H9 (cell line): ENCODE measurements at regions not wholly inside any gene's neighbourhood (a gene's known extent, or its start where the extent isn't known, plus 50 kb on each side); places are given as distances from the start of the nearest gene placed in this dataset.
A peak's percentile ranks its signal among the peaks of the same experiment; 100 is the strongest.

Experiments used
- DNase-seq: peaks from one replicate; pipeline ENCODE4 v3.0.0-alpha.2; 2017
- H2AFZ ChIP-seq: one replicate; pipeline ENCODE4 v1.6.1; 2013; ENCODE audit warnings: mild to moderate bottlenecking, low read length, control low read depth, moderate library complexity
- H2AK5ac ChIP-seq: 2 replicates; pipeline ENCODE4 v1.6.1; 2013; ENCODE audit warnings: low read length, control low read depth, mixed read lengths; ENCODE audit not compliant: insufficient read length
- H2BK120ac ChIP-seq: one replicate; pipeline ENCODE4 v1.6.1; 2013; ENCODE audit warnings: low read depth, mild to moderate bottlenecking, low read length, control low read depth, inconsistent platforms; ENCODE audit not compliant: poor library complexity, severe bottlenecking
- H2BK12ac ChIP-seq: 2 replicates; pipeline ENCODE4 v1.6.1; 2013; ENCODE audit warnings: low read length, control low read depth, mixed read lengths, low read depth; ENCODE audit not compliant: insufficient read length
- H2BK15ac ChIP-seq: 2 replicates; pipeline ENCODE4 v1.6.1; 2013; ENCODE audit warnings: low read depth, low read length, control low read depth
- H2BK20ac ChIP-seq: one replicate; pipeline ENCODE4 v1.6.1; 2013; ENCODE audit warnings: low read depth, mild to moderate bottlenecking, low read length, control low read depth, inconsistent platforms; ENCODE audit not compliant: poor library complexity, severe bottlenecking
- H2BK5ac ChIP-seq: 2 replicates; pipeline ENCODE4 v1.6.1; 2013; ENCODE audit warnings: low read length, control low read depth, mixed read lengths; ENCODE audit not compliant: insufficient read length
- H3K14ac ChIP-seq: 2 replicates; pipeline ENCODE4 v1.6.1; 2013; ENCODE audit warnings: low read length, control low read depth; ENCODE audit not compliant: insufficient read depth
- H3K18ac ChIP-seq: 2 replicates; pipeline ENCODE4 v1.6.1; 2013; ENCODE audit warnings: low read depth, mild to moderate bottlenecking, mixed read lengths, low read length, control low read depth; ENCODE audit not compliant: insufficient read length
- H3K23ac ChIP-seq: 2 replicates; pipeline ENCODE4 v1.6.1; 2013; ENCODE audit warnings: low read length, control low read depth, mixed read lengths, low read depth; ENCODE audit not compliant: insufficient read length
- H3K23me2 ChIP-seq: 2 replicates; pipeline ENCODE4 v1.6.1; 2013; ENCODE audit warnings: low read depth, mild to moderate bottlenecking, mixed read lengths, low read length, control low read depth; ENCODE audit not compliant: insufficient read length, poor library complexity, severe bottlenecking
- H3K27ac ChIP-seq: 2 replicates; pipeline ENCODE4 v1.5.1; 2013; ENCODE audit warnings: low read length, control low read depth, mixed read lengths, low read depth; ENCODE audit not compliant: insufficient read length
- H3K27me3 ChIP-seq: 2 replicates; pipeline ENCODE4 v1.6.1; 2013; ENCODE audit warnings: low read length, control low read depth, inconsistent platforms; ENCODE audit not compliant: insufficient read depth
- H3K4ac ChIP-seq: 2 replicates; pipeline ENCODE4 v1.6.1; 2013; ENCODE audit warnings: low read depth, mild to moderate bottlenecking, control low read depth, inconsistent platforms, low read length, moderate library complexity
- H3K4me1 ChIP-seq: 2 replicates; pipeline ENCODE4 v1.6.1; 2013; ENCODE audit warnings: low read length, control low read depth, inconsistent platforms; ENCODE audit not compliant: insufficient read depth
- H3K4me2 ChIP-seq: 2 replicates; pipeline ENCODE4 v1.6.1; 2013; ENCODE audit warnings: low read length, control low read depth, mixed read lengths; ENCODE audit not compliant: insufficient read length, insufficient read depth
- H3K56ac ChIP-seq: 2 replicates; pipeline ENCODE4 v1.6.1; 2013; ENCODE audit warnings: low read depth, mild to moderate bottlenecking, mixed read lengths, low read length, control low read depth; ENCODE audit not compliant: insufficient read length
- H3K79me1 ChIP-seq: 2 replicates; pipeline ENCODE4 v1.6.1; 2013; ENCODE audit warnings: low read depth, mild to moderate bottlenecking, moderate library complexity, low read length, control low read depth, inconsistent platforms; ENCODE audit not compliant: insufficient read depth, poor library complexity, severe bottlenecking
- H3K79me2 ChIP-seq: 2 replicates; pipeline ENCODE4 v1.6.1; 2013; ENCODE audit warnings: low read length, control low read depth, inconsistent platforms; ENCODE audit not compliant: insufficient read depth
- H3K9ac ChIP-seq: 2 replicates; pipeline ENCODE4 v1.6.1; 2013; ENCODE audit warnings: low read length, control low read depth, mixed read lengths; ENCODE audit not compliant: insufficient read length; ENCODE audit errors: extremely low read depth
- H3K9me3 ChIP-seq: one replicate; pipeline ENCODE4 v1.6.1; 2013; ENCODE audit warnings: low read depth, low read length, inconsistent platforms; ENCODE audit not compliant: control insufficient read depth
- H3T11ph ChIP-seq: one replicate; pipeline ENCODE4 v1.6.1; 2013; ENCODE audit warnings: mild to moderate bottlenecking, low read length, control low read depth, inconsistent platforms
- H4K20me1 ChIP-seq: one replicate; pipeline ENCODE4 v1.6.1; 2013; ENCODE audit not compliant: control insufficient read depth, insufficient read length, insufficient read depth
- H4K5ac ChIP-seq: 2 replicates; pipeline ENCODE4 v1.6.1; 2013; ENCODE audit warnings: low read depth, mild to moderate bottlenecking, mixed read lengths, low read length, control low read depth; ENCODE audit not compliant: insufficient read length
- H4K8ac ChIP-seq: replicated peaks from 2 replicates; pipeline ENCODE4 v1.6.1; 2013; ENCODE audit warnings: low read length, control low read depth, mixed read lengths, low read depth; ENCODE audit not compliant: insufficient read length
- H4K91ac ChIP-seq: 2 replicates; pipeline ENCODE4 v1.6.1; 2013; ENCODE audit warnings: low read depth, mild to moderate bottlenecking, moderate library complexity, mixed read lengths, low read length, control low read depth; ENCODE audit not compliant: insufficient read length
- H3K27ac Mint-ChIP-seq, 3 experiments: 2 replicates in 2 of 3; 3 replicates in 1 of 3; pipeline ENCODE4 v1.8.0; 2020 to 2021; ENCODE audit warnings: mixed read lengths in 3 of 3, mild to moderate bottlenecking in 1 of 3, moderate library complexity in 1 of 3
- H3K27me3 Mint-ChIP-seq: 2 replicates; pipeline ENCODE4 v1.8.0; 2021; ENCODE audit warnings: low read depth, mild to moderate bottlenecking, moderate library complexity, mixed read lengths
- H3K36me3 Mint-ChIP-seq, 3 experiments: 2 replicates in 2 of 3; 3 replicates in 1 of 3; pipeline ENCODE4 v1.8.0; 2020 to 2021; ENCODE audit warnings: low read depth in 3 of 3, mixed read lengths in 3 of 3; ENCODE audit not compliant: insufficient read depth in 1 of 3
- H3K4me1 Mint-ChIP-seq, 2 experiments: 2 replicates each; pipeline ENCODE4 v1.8.0; 2020; ENCODE audit warnings: mixed read lengths in 2 of 2
- H3K4me3 Mint-ChIP-seq, 2 experiments: 2 replicates in 1 of 2; 3 replicates in 1 of 2; pipeline ENCODE4 v1.8.0; 2020 to 2021; ENCODE audit warnings: mild to moderate bottlenecking in 2 of 2, mixed read lengths in 2 of 2, moderate library complexity in 1 of 2
- H3K9me3 Mint-ChIP-seq, 2 experiments: 2 replicates in 1 of 2; 3 replicates in 1 of 2; pipeline ENCODE4 v1.8.0; 2020; ENCODE audit warnings: mild to moderate bottlenecking in 2 of 2, mixed read lengths in 2 of 2, moderate library complexity in 1 of 2
- CTCF ChIP-seq: fragments of 200-600 bp; sonication (generic); conservative IDR thresholded peaks from 3 replicates; pipeline ENCODE4 v1.8.0; 2021; ENCODE audit warnings: antibody characterized with exemption, mild to moderate bottlenecking
- WGBS: extraction: QIAGEN DNeasy Blood & Tissue Kit; methylation state at CpG from one replicate; pipeline ENCODE4 v1.1.7; 2013; ENCODE audit warnings: missing lambda C conversion rate, low lambda C conversion rate, mixed read lengths; ENCODE audit not compliant: insufficient read length; ENCODE audit errors: extremely low coverage; 5-methylcytosine and 5-hydroxymethylcytosine counted together

- H3K27me3 Mint-ChIP-seq, result no peaks in the 10 kb centered on the region
- no peak overlapping the region for H3K4me3 Mint-ChIP-seq
- Histone ChIP-seq H3K79me2 (no peaks in the 10 kb centered on the region), H3K79me1 (no peaks in the 10 kb centered on the region), H4K5ac (no peak overlapping the region), H3K23ac (no peak overlapping the region), H4K20me1 (no peaks in the 10 kb centered on the region), H3K56ac (no peak overlapping the region), H4K8ac (no peak overlapping the region), H3K23me2 (no peaks in the 10 kb centered on the region), H3K9me3 (no peaks in the 10 kb centered on the region), H3K27me3 (no peaks in the 10 kb centered on the region), H3K4me2 (no peak overlapping the region), H2BK20ac (no peak overlapping the region), H2AFZ (no peak overlapping the region), H2AK5ac (no peak overlapping the region), H3K14ac (no peak overlapping the region), H3K18ac (no peak overlapping the region), H2BK5ac (no peak overlapping the region), H4K91ac (no peak overlapping the region), H3T11ph (no peak overlapping the region), H3K4me1 (no peaks in the 10 kb centered on the region), H2BK12ac (no peak overlapping the region), H3K27ac (no peak overlapping the region), H2BK15ac (no peak overlapping the region), H3K4ac (no peak overlapping the region), H3K9ac (no peak overlapping the region), H2BK120ac (no peak overlapping the region)
- peaks cover 0 to 3% of the 10 kb centered on the region in 2 experiments; a peak in 1 of 4 replicates for H3K4me1 Mint-ChIP-seq
- TF ChIP-seq CTCF, result no peak
- peaks cover 79 to 90% (median 89%) of the 10 kb centered on the region in 3 experiments for H3K36me3 Mint-ChIP-seq
- no peak for DNase-seq
- peaks cover 8 to 11% of the 10 kb centered on the region in 2 experiments; a peak in 4 of 5 replicates for H3K9me3 Mint-ChIP-seq
- peak overlapping the region in 1 of 3 experiments; percentile 13; a peak in 1 of 7 replicates for H3K27ac Mint-ChIP-seq
- no CpG with 5 or more reads among the region's 5 CpGs for WGBS
These were observed 202.1 kb downstream of the OR13H1 start for GRCh38 chrX:131745942-131746489.
